ENCODE measurements at regions not wholly inside any gene's neighbourhood (a gene's known extent, or its start where the extent isn't known, plus 50 kb on each side); places are given as distances from the start of the nearest gene placed in this dataset.
"Not testable (repeated sequence)": the region's sequence is repeated elsewhere in the genome, so short reads cannot be mapped to it uniquely, and the experiment has no call there.

- no peak overlapping the region for H3K4me3 ChIP-seq (ENCODE audit: low read depth, low read length)
- no peaks in the 10 kb centered on the region for H3K9me3 ChIP-seq
- H3K27me3 ChIP-seq = peaks cover 57% of the 10 kb centered on the region
- no peaks in the 10 kb centered on the region for H3K36me3 ChIP-seq
- no peak for DNase-seq
- no peaks in the 10 kb centered on the region for H3K4me1 ChIP-seq
- no peak for TF ChIP-seq CTCF (IDR thresholded peaks at IDR 0.05; ENCODE audit: low read depth, low read length)
Observed at GRCh38 chr2:47695800-47696477, 87.0 kb upstream of the MSH6 start.

- DNase-seq; H3K4me1 ChIP-seq; H3K36me3 ChIP-seq; H3K4me3 ChIP-seq (ENCODE audit: low read depth, low read length); H3K9me3 ChIP-seq: not testable (repeated sequence)
- peaks cover 47% of the 10 kb centered on the region for H3K27me3 ChIP-seq
Observed at GRCh38 chr2:47694451-47694850, 88.5 kb upstream of the MSH6 start.

GRCh38 chr2:47690706-47691325, 92.1 kb upstream of the MSH6 start:
- not testable (repeated sequence) for H3K36me3 ChIP-seq; H3K4me1 ChIP-seq; H3K9me3 ChIP-seq; DNase-seq; H3K4me3 ChIP-seq (ENCODE audit: low read depth, low read length)
- H3K27me3 ChIP-seq = peaks cover 14% of the 10 kb centered on the region

- Histone ChIP-seq H3K36me3 (no peaks in the 10 kb centered on the region), H3K4me3 (ENCODE audit: low read depth, low read length) (no peak overlapping the region), H3K27me3 (peaks cover 11% of the 10 kb centered on the region), H3K4me1 (no peaks in the 10 kb centered on the region), H3K9me3 (no peaks in the 10 kb centered on the region)
- no peak for TF ChIP-seq CTCF (IDR thresholded peaks at IDR 0.05; ENCODE audit: low read depth, low read length)
- no peak for DNase-seq
Observed at GRCh38 chr2:47690132-47690531, 92.8 kb upstream of the MSH6 start.

- not testable (repeated sequence) for DNase-seq; H3K4me3 ChIP-seq (ENCODE audit: low read depth, low read length); H3K36me3 ChIP-seq; H3K4me1 ChIP-seq; H3K27me3 ChIP-seq; H3K9me3 ChIP-seq
Observed at GRCh38 chr2:47689118-47689517, 93.8 kb upstream of the MSH6 start.

GRCh38 chr2:47688561-47688960, 94.4 kb upstream of the MSH6 start:
- no peak for DNase-seq
- Histone ChIP-seq H3K4me3 (ENCODE audit: low read depth, low read length) (no peak overlapping the region), H3K4me1 (no peaks in the 10 kb centered on the region)

GRCh38 chr2:47687856-47688255, 95.1 kb upstream of the MSH6 start:
- TF ChIP-seq CTCF (IDR thresholded peaks at IDR 0.05; ENCODE audit: low read depth, low read length) = no peak

More at GRCh38 chr2:47688561-47688960, 94.4 kb upstream of the MSH6 start:
- H3K36me3 ChIP-seq = no peaks in the 10 kb centered on the region
- no peaks in the 10 kb centered on the region for H3K9me3 ChIP-seq
- TF ChIP-seq CTCF (IDR thresholded peaks at IDR 0.05; ENCODE audit: low read depth, low read length) = no peak
- peaks cover 1% of the 10 kb centered on the region; the same call in 1 of the 2 replicates for H3K27me3 ChIP-seq

More at GRCh38 chr2:47687856-47688255, 95.1 kb upstream of the MSH6 start:
- no peak overlapping the region for H3K4me3 ChIP-seq (ENCODE audit: low read depth, low read length)
- H3K9me3 ChIP-seq = no peaks in the 10 kb centered on the region
- H3K4me1 ChIP-seq = no peaks in the 10 kb centered on the region
- DNase-seq = no peak
- no peaks in the 10 kb centered on the region for H3K27me3 ChIP-seq
- no peaks in the 10 kb centered on the region for H3K36me3 ChIP-seq
